HCT116 (cell line): ENCODE measurements at regions not wholly inside any gene's neighbourhood (a gene's known extent, or its start where the extent isn't known, plus 50 kb on each side); places are given as distances from the start of the nearest gene placed in this dataset.

Experiments used
- ATAC-seq: fragments of 200-7000 bp; cut with Tn5 transposase; 2 replicates; pipeline ENCODE4 v1.9.1; 2020; ENCODE audit warnings: mild to moderate bottlenecking, moderate library complexity
- BruUV-seq: library from RNA; stranded (reverse); fragments of 400-500 nt; replicated peaks from 2 replicates; lab custom pipeline; 2021; lab: Mats Ljungman, UMichigan
- CTCF ChIA-PET: fragments of 300-600 bp; sonication (Branson Sonifier 250); formaldehyde crosslinking; loops from one replicate; lab custom pipeline; 2021; ENCODE audit warnings: antibody characterized with exemption; lab: Charles Lee
- POLR2A ChIA-PET: fragments of 300-600, 350-600 bp; sonication (Branson Sonifier 250); formaldehyde crosslinking; loops from one replicate; lab custom pipeline; 2021; ENCODE audit warnings: antibody characterized with exemption; lab: Charles Lee
- RAD21 ChIA-PET, 2 experiments: fragments of 300-600 bp; sonication (Branson Sonifier 250); formaldehyde crosslinking; loops; one replicate each; lab custom pipeline; 2023; ENCODE audit warnings: low total read pairs in 2 of 2; ENCODE audit not compliant: uncharacterized antibody in 2 of 2, unreplicated experiment in 2 of 2, low non-redundant PET in 1 of 2; lab: Charles Lee
- DNase-seq: peaks from one replicate; pipeline ENCODE4 v3.0.0-alpha.2; 2010; ENCODE audit warnings: low read depth, low spot score
- H2AFZ ChIP-seq: fragments of 200-600 bp; shearing (Covaris generic), sonication (generic); 2 replicates; pipeline ENCODE4 v1.6.1; 2017; ENCODE audit warnings: low read depth, mixed run types, mixed read lengths, antibody characterized with exemption, low read length; ENCODE audit not compliant: poor library complexity, severe bottlenecking
- H3K27ac ChIP-seq: 2 replicates; pipeline ENCODE4 v1.5.1; 2012; ENCODE audit warnings: low read depth, low read length
- H3K27me3 ChIP-seq: fragments of 200-600 bp; sonication (generic); 2 replicates; pipeline ENCODE4 v1.6.1; 2016; ENCODE audit warnings: mixed run types, low read length, mixed read lengths; ENCODE audit not compliant: insufficient read depth
- H3K36me3 ChIP-seq, 2 experiments: fragments of 200-500 bp in 1 of 2; fragments of 200-600 bp in 1 of 2; sonication (Bioruptor generic) in 1 of 2; sonication (generic) in 1 of 2; 2 replicates each; pipeline versions ENCODE4 v1.5.1 to v1.6.1; 2014 to 2016; ENCODE audit warnings: low read length in 2 of 2, inconsistent platforms in 1 of 2, mixed read lengths in 1 of 2, mixed run types in 1 of 2; ENCODE audit not compliant: insufficient read depth in 2 of 2, control insufficient read depth in 1 of 2
- H3K4me1 ChIP-seq, 2 experiments: fragments of 200-600 bp in 1 of 2; sonication (generic) in 1 of 2; 2 replicates each; pipeline versions ENCODE4 v1.5.1 to v1.6.1; 2012 to 2017; ENCODE audit warnings: low read length in 2 of 2, inconsistent platforms in 1 of 2, mild to moderate bottlenecking in 1 of 2, mixed read lengths in 1 of 2, mixed run types in 1 of 2, moderate library complexity in 1 of 2; ENCODE audit not compliant: insufficient read depth in 2 of 2, control insufficient read depth in 1 of 2
- H3K4me2 ChIP-seq: fragments of 200-600 bp; sonication (generic); 2 replicates; pipeline ENCODE4 v1.6.1; 2017; ENCODE audit warnings: mixed run types, low read length, mixed read lengths
- H3K4me3 ChIP-seq, 2 experiments: fragments of 200-600 bp in 1 of 2; sonication (generic) in 1 of 2; replicated peaks in 1 of 2; 2 replicates each; pipeline ENCODE4 v1.5.1; 2011 to 2016; ENCODE audit warnings: low read length in 2 of 2, control low read depth in 1 of 2, low read depth in 1 of 2, mild to moderate bottlenecking in 1 of 2, mixed read lengths in 1 of 2, mixed run types in 1 of 2
- H3K79me2 ChIP-seq: fragments of 200-600 bp; sonication (generic); 2 replicates; pipeline ENCODE4 v1.6.1; 2017; ENCODE audit warnings: mild to moderate bottlenecking, mixed run types, low read length, moderate library complexity, mixed read lengths; ENCODE audit not compliant: insufficient read depth
- H3K9ac ChIP-seq: fragments of 200-600 bp; sonication (generic); 2 replicates; pipeline ENCODE4 v1.6.1; 2016; ENCODE audit warnings: low read length, mixed read lengths
- H3K9me2 ChIP-seq: fragments of 200-600 bp; sonication (generic), shearing (Covaris generic); 2 replicates; pipeline ENCODE4 v1.6.1; 2017; ENCODE audit warnings: mixed run types, mild to moderate bottlenecking, moderate library complexity; ENCODE audit not compliant: insufficient read depth
- H3K9me3 ChIP-seq, 2 experiments: fragments of 200-500 bp in 1 of 2; fragments of 200-600 bp in 1 of 2; sonication (Bioruptor generic) in 1 of 2; sonication (generic) in 1 of 2; 2 replicates each; pipeline ENCODE4 v1.6.1; 2014 to 2017; ENCODE audit warnings: low read length in 2 of 2, mixed read lengths in 2 of 2, inconsistent platforms in 1 of 2, low read depth in 1 of 2, mild to moderate bottlenecking in 1 of 2, mixed run types in 1 of 2, moderate library complexity in 1 of 2; ENCODE audit not compliant: control insufficient read depth in 1 of 2, insufficient read depth in 1 of 2
- H4K20me1 ChIP-seq: fragments of 200-600 bp; sonication (generic), shearing (Covaris generic); 2 replicates; pipeline ENCODE4 v1.6.1; 2017; ENCODE audit warnings: mixed run types, mild to moderate bottlenecking, moderate library complexity; ENCODE audit not compliant: insufficient read depth
- EZH2phosphoT487 ChIP-seq: fragments of 200-600 bp; IDR thresholded peaks from 2 replicates; pipeline ENCODE4 v1.6.1; 2018; ENCODE audit warnings: antibody characterized with exemption, borderline replicate concordance
- TCF7L2 ChIP-seq: IDR thresholded peaks from 2 replicates; pipeline ENCODE4 v1.7.0; 2011; ENCODE audit warnings: borderline replicate concordance, inconsistent platforms; ENCODE audit not compliant: insufficient read depth, insufficient read length; ENCODE audit errors: extremely low read depth
- intact Hi-C: fragments of 100-400 bp; cut with micrococcal nuclease; formaldehyde crosslinking; loops from 2 replicates; pipeline ENCODE4 v1.10.0; 2022
- TF ChIP-seq, protein P1 (sequence below), 3 experiments: fragments of 200-600 bp in 1 of 3; sonication (generic) in 1 of 3; IDR thresholded peaks in 2 of 3; conservative IDR thresholded peaks in 1 of 3; 2 replicates each; pipeline ENCODE4 v1.5.1; 2012 to 2017; ENCODE audit warnings: low read depth in 2 of 3, low read length in 2 of 3, antibody characterized with exemption in 1 of 3, borderline replicate concordance in 1 of 3, control low read depth in 1 of 3, mild to moderate bottlenecking in 1 of 3, mixed read lengths in 1 of 3, mixed run types in 1 of 3, moderate library complexity in 1 of 3; ENCODE audit not compliant: insufficient read depth in 1 of 3
- TF ChIP-seq, protein P2 (sequence below): IDR thresholded peaks from 2 replicates; pipeline ENCODE4 v1.6.1; 2011; ENCODE audit warnings: mild to moderate bottlenecking, low read length, moderate library complexity; ENCODE audit not compliant: insufficient replicate concordance; ENCODE audit errors: extremely low read depth
- TF ChIP-seq, protein P3 (sequence below): IDR thresholded peaks from 2 replicates; pipeline ENCODE4 v1.6.1; 2012

DNA sequence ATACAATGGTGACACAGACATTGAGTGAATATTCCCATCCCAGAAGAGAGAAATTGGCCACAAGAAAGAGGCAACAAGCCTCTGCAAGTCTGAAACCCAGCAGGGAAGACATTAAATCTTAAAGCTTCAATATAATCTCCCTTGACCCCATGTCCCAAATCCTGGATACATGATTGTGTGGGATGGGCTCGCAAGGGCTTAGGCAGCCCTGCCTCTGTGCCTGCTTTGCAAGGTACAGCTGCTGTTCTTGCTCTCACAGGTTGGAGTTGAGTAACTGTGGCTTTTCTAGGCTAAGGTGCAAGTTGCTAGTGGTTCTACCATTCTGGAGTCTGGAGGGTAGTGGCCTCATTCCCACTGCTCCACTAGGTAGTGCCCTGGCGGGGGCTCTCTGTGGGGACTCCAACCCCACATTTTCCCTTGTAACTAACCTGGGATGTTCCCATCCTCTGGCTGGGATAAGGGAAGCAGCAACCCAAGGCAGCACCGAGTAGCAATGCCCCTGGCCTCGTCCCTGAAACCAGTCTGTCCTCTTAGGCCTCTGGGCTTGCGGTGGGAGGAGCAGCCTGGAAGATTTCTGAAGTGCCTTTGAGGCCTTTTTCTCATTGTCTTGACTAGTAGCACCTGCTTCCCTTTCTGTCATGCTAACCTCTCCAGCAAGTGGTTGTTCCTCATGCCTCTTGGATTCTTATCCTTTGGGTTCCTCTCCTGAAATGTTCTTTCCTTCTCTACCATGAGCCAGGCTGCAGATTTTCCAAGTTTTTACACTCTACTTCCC, 90.0 kb downstream of the FAM174B start:
- ChIA-PET CTCF (no interaction called here), POLR2A (no interaction called here), RAD21 (no interaction called here)
- no peak overlapping the region for H3K4me2 ChIP-seq
- no peaks in the 10 kb centered on the region for H4K20me1 ChIP-seq
- intact Hi-C loops = no loop called here
- ATAC-seq = no peak
- no peaks in the 10 kb centered on the region for H3K4me1 ChIP-seq
- BruUV-seq = no TSS peak
- no peak overlapping the region for H2AFZ ChIP-seq
- TF ChIP-seq, protein P1, sequence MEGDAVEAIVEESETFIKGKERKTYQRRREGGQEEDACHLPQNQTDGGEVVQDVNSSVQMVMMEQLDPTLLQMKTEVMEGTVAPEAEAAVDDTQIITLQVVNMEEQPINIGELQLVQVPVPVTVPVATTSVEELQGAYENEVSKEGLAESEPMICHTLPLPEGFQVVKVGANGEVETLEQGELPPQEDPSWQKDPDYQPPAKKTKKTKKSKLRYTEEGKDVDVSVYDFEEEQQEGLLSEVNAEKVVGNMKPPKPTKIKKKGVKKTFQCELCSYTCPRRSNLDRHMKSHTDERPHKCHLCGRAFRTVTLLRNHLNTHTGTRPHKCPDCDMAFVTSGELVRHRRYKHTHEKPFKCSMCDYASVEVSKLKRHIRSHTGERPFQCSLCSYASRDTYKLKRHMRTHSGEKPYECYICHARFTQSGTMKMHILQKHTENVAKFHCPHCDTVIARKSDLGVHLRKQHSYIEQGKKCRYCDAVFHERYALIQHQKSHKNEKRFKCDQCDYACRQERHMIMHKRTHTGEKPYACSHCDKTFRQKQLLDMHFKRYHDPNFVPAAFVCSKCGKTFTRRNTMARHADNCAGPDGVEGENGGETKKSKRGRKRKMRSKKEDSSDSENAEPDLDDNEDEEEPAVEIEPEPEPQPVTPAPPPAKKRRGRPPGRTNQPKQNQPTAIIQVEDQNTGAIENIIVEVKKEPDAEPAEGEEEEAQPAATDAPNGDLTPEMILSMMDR (IDR thresholded peaks at IDR 0.05 in 2 of 3, conservative IDR thresholded peaks at IDR 0.05 in 1 of 3; ENCODE audit: borderline replicate concordance in 1 of 3, insufficient read depth in 1 of 3, low read depth in 2 of 3, low read length in 2 of 3) = no peak
- TF ChIP-seq, protein P2, sequence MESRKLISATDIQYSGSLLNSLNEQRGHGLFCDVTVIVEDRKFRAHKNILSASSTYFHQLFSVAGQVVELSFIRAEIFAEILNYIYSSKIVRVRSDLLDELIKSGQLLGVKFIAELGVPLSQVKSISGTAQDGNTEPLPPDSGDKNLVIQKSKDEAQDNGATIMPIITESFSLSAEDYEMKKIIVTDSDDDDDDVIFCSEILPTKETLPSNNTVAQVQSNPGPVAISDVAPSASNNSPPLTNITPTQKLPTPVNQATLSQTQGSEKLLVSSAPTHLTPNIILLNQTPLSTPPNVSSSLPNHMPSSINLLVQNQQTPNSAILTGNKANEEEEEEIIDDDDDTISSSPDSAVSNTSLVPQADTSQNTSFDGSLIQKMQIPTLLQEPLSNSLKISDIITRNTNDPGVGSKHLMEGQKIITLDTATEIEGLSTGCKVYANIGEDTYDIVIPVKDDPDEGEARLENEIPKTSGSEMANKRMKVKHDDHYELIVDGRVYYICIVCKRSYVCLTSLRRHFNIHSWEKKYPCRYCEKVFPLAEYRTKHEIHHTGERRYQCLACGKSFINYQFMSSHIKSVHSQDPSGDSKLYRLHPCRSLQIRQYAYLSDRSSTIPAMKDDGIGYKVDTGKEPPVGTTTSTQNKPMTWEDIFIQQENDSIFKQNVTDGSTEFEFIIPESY = no peak
- no peak for TF ChIP-seq TCF7L2
- TF ChIP-seq, protein P3, sequence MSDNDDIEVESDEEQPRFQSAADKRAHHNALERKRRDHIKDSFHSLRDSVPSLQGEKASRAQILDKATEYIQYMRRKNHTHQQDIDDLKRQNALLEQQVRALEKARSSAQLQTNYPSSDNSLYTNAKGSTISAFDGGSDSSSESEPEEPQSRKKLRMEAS = no peak
- TF ChIP-seq EZH2phosphoT487 = no peak
- no peaks in the 10 kb centered on the region for H3K9me3 ChIP-seq
- H3K36me3 ChIP-seq = no peaks in the 10 kb centered on the region
- DNase-seq = no peak
- H3K27ac ChIP-seq = no peak overlapping the region
- H3K9ac ChIP-seq = no peak overlapping the region
- H3K4me3 ChIP-seq = no peak overlapping the region
- H3K79me2 ChIP-seq = no peaks in the 10 kb centered on the region
- no peaks in the 10 kb centered on the region for H3K9me2 ChIP-seq
- H3K27me3 ChIP-seq = peaks cover 11% of the 10 kb centered on the region; the same call in 1 of the 2 replicates
